A673 (cell line): ENCODE measurements at regions not wholly inside any gene's neighbourhood (a gene's known extent, or its start where the extent isn't known, plus 50 kb on each side); places are given as distances from the start of the nearest gene placed in this dataset.

Experiments used
- BruUV-seq: library from RNA; stranded (reverse); fragments of 400-500 nt; replicated peaks from 2 replicates; lab custom pipeline; 2021; lab: Mats Ljungman, UMichigan
- CTCF ChIA-PET: fragments of 300-600 bp; sonication (Branson Sonifier 250); formaldehyde crosslinking; loops from one replicate; lab custom pipeline; 2022; ENCODE audit warnings: antibody characterized with exemption; lab: Charles Lee
- POLR2A ChIA-PET: fragments of 300-600 bp; sonication (Branson Sonifier 250); formaldehyde crosslinking; loops from one replicate; lab custom pipeline; 2022; ENCODE audit warnings: antibody characterized with exemption; ENCODE audit not compliant: low non-redundant PET; lab: Charles Lee
- DNase-seq: peaks from one replicate; pipeline ENCODE4 v3.0.0-alpha.2; 2015; ENCODE audit warnings: low spot score
- H3K27ac ChIP-seq: fragments of 200-600 bp; sonication (generic); 2 replicates; pipeline ENCODE4 v1.5.1; 2016; ENCODE audit warnings: mixed run types, low read depth, mild to moderate bottlenecking, mixed read lengths, antibody characterized with exemption, low read length; ENCODE audit not compliant: poor library complexity, severe bottlenecking
- H3K27me3 ChIP-seq: fragments of 200-600 bp; sonication (generic); replicated peaks from 2 replicates; pipeline ENCODE4 v1.6.1; 2017; ENCODE audit warnings: mixed run types, low read depth, mild to moderate bottlenecking, mixed read lengths, antibody characterized with exemption, low read length; ENCODE audit not compliant: insufficient read depth, poor library complexity
- H3K36me3 ChIP-seq: fragments of 200-600 bp; sonication (generic); 2 replicates; pipeline ENCODE4 v1.6.1; 2016; ENCODE audit warnings: mixed run types, mild to moderate bottlenecking, mixed read lengths, antibody characterized with exemption, low read length; ENCODE audit not compliant: insufficient read depth, poor library complexity, severe bottlenecking
- H3K4me1 ChIP-seq: fragments of 200-600 bp; sonication (generic); 2 replicates; pipeline ENCODE4 v1.6.1; 2017; ENCODE audit warnings: mixed run types, mild to moderate bottlenecking, mixed read lengths, antibody characterized with exemption, low read length; ENCODE audit not compliant: insufficient read depth, poor library complexity, severe bottlenecking
- H3K4me3 ChIP-seq: fragments of 200-600 bp; sonication (generic); 2 replicates; pipeline ENCODE4 v1.5.1; 2016; ENCODE audit warnings: low read depth, mixed run types, mild to moderate bottlenecking, mixed read lengths, low read length; ENCODE audit not compliant: poor library complexity, severe bottlenecking
- H3K9me3 ChIP-seq: fragments of 200-600 bp; sonication (generic); 2 replicates; pipeline ENCODE4 v1.6.1; 2016; ENCODE audit warnings: mixed run types, low read depth, mild to moderate bottlenecking, mixed read lengths, antibody characterized with exemption, low read length; ENCODE audit not compliant: poor library complexity, severe bottlenecking
- EZH2 ChIP-seq: fragments of 200-600 bp; sonication (generic); IDR thresholded peaks from 2 replicates; pipeline ENCODE4 v1.6.1; 2017; ENCODE audit warnings: borderline replicate concordance, low read depth, mild to moderate bottlenecking, mixed read lengths, antibody characterized with exemption, low read length; ENCODE audit not compliant: poor library complexity, severe bottlenecking
- intact Hi-C: fragments of 100-400 bp; cut with micrococcal nuclease; formaldehyde crosslinking; loops from one replicate; pipeline ENCODE4 v1.10.0; 2022; ENCODE audit not compliant: unreplicated experiment
- TF ChIP-seq, protein P1 (sequence below): fragments of 300-800, 200-600 bp; sonication (generic); conservative IDR thresholded peaks from 2 replicates; pipeline ENCODE4 v1.5.1; 2017; ENCODE audit warnings: low read depth, mild to moderate bottlenecking, antibody characterized with exemption, low read length, moderate library complexity, mixed read lengths

DNA sequence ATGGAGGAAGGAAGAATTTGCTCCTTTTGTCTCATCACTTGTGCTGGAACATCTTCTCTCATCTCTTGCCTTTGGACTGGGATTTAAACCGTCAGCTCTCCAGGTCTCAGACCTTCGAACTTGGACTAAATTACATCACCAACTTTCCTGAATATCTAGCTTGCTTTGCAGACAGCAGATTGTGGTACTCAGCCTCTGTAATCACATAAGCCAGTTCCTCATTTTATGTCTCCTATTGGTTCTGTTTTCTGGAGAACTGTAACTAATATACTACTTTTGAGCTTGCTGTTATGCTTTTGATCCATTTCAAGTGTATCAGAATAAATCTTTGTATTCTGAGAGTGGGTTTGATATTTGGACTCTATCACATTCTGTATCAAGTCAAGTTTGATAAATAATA, 164.3 kb upstream of the VEPH1 start:
- intact Hi-C loops, result no loop called here
- Histone ChIP-seq H3K27me3 (no peaks in the 10 kb centered on the region), H3K4me1 (no peaks in the 10 kb centered on the region), H3K27ac (no peak overlapping the region), H3K9me3 (no peaks in the 10 kb centered on the region), H3K36me3 (no peaks in the 10 kb centered on the region), H3K4me3 (no peak overlapping the region)
- POLR2A ChIA-PET, result interaction anchor here (0.6 kb wide), 1 partner anchor 181 kb away, joined by 6 read pairs; no protein-coding TSS in a partner anchor
- CTCF ChIA-PET, result no interaction called here
- DNase-seq, result no peak
- no TSS peak for BruUV-seq
- TF ChIP-seq, protein P1, sequence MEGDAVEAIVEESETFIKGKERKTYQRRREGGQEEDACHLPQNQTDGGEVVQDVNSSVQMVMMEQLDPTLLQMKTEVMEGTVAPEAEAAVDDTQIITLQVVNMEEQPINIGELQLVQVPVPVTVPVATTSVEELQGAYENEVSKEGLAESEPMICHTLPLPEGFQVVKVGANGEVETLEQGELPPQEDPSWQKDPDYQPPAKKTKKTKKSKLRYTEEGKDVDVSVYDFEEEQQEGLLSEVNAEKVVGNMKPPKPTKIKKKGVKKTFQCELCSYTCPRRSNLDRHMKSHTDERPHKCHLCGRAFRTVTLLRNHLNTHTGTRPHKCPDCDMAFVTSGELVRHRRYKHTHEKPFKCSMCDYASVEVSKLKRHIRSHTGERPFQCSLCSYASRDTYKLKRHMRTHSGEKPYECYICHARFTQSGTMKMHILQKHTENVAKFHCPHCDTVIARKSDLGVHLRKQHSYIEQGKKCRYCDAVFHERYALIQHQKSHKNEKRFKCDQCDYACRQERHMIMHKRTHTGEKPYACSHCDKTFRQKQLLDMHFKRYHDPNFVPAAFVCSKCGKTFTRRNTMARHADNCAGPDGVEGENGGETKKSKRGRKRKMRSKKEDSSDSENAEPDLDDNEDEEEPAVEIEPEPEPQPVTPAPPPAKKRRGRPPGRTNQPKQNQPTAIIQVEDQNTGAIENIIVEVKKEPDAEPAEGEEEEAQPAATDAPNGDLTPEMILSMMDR, result no peak
- TF ChIP-seq EZH2, result no peak

GRCh38 chr3:157662171-157662570, 159.0 kb upstream of the VEPH1 start:
- intact Hi-C loops, result no loop called here
- DNase-seq, result no peak
- H3K27ac ChIP-seq, result no peak overlapping the region
- H3K27me3 ChIP-seq, result no peaks in the 10 kb centered on the region
- ChIA-PET POLR2A (no interaction called here), CTCF (no interaction called here)
- no peaks in the 10 kb centered on the region for H3K36me3 ChIP-seq
- no peak overlapping the region for H3K4me3 ChIP-seq
- H3K4me1 ChIP-seq, result no peaks in the 10 kb centered on the region
- no peak for TF ChIP-seq EZH2
- TF ChIP-seq, protein P1, result no peak
- H3K9me3 ChIP-seq, result no peaks in the 10 kb centered on the region
- no TSS peak for BruUV-seq

DNA sequence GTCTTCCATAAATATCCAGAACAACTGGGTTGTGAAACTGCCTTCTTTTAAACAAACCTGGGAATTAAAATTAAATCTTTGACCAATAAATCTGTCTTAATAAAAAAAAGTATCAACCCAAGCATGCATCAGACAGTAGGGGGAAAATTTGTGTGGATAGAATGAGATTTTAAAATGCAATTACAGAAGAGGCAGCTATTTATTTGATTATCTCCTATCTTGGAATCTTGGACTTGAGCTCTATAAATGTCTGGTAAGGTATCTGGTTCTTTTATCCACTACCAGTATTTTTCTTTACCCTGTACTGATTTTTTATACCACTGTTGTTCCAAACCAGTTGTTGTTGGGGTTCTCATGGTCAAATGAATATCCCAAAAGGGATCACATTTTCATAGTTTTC, 157.6 kb upstream of the VEPH1 start:
- BruUV-seq, result no TSS peak
- Histone ChIP-seq H3K4me3 (no peak overlapping the region), H3K27me3 (no peaks in the 10 kb centered on the region), H3K9me3 (no peaks in the 10 kb centered on the region), H3K36me3 (no peaks in the 10 kb centered on the region), H3K27ac (no peak overlapping the region), H3K4me1 (no peaks in the 10 kb centered on the region)
- no peak for DNase-seq
- CTCF ChIA-PET, result no interaction called here
- intact Hi-C loops, result no loop called here
- no peak for TF ChIP-seq EZH2
- TF ChIP-seq, protein P1, result no peak
- POLR2A ChIA-PET, result no interaction called here
